ENCODE measurements at regions not wholly inside any gene's neighbourhood (a gene's known extent, or its start where the extent isn't known, plus 50 kb on each side); places are given as distances from the start of the nearest gene placed in this dataset.

GRCh38 chr18:43526426-43527145 lies 249.3 kb upstream of the SYT4 start:
- dilution Hi-C loops (cut with MboI; ENCODE audit: extremely low pct_ligation_motif_present, low sequenced_read_pairs): no loop called here
- Histone ChIP-seq H3K27ac (ENCODE audit: control insufficient read depth, insufficient read depth, low read length) (no peak overlapping the region), H3K9me1 (ENCODE audit: control insufficient read depth, extremely low read depth, insufficient read depth, low read length) (no peaks in the 10 kb centered on the region), H3K36me3 (ENCODE audit: control insufficient read depth in 2 of 2, extremely low read depth in 1 of 2, insufficient read depth in 2 of 2, low read length in 2 of 2) (no peaks in the 10 kb centered on the region), H3K79me2 (ENCODE audit: control insufficient read depth, insufficient read depth, low read length) (no peaks in the 10 kb centered on the region), H3K4me2 (ENCODE audit: control insufficient read depth, extremely low read depth, insufficient read depth, low read depth, low read length) (no peak overlapping the region), H2AFZ (ENCODE audit: control insufficient read depth, low read length) (no peak overlapping the region), H3K4me1 (ENCODE audit: control insufficient read depth, extremely low read depth, insufficient read depth, low read length) (no peaks in the 10 kb centered on the region), H3K9ac (ENCODE audit: control insufficient read depth, extremely low read depth, insufficient read depth, low read length) (no peak overlapping the region), H3K27me3 (ENCODE audit: control insufficient read depth, extremely low read depth, insufficient read depth, low read length) (no peaks in the 10 kb centered on the region), H3K4me3 (ENCODE audit: control insufficient read depth in 2 of 3, extremely low read depth in 1 of 3, insufficient read depth in 2 of 3, low read depth in 1 of 3, low read length in 3 of 3) (no peak overlapping the region), H3K9me3 (ENCODE audit: control insufficient read depth, low read depth, low read length) (no peaks in the 10 kb centered on the region), H4K20me1 (ENCODE audit: control insufficient read depth, extremely low read depth, insufficient read depth, low read length) (no peaks in the 10 kb centered on the region)
- FAIRE-seq: no peak
- no peak for DNase-seq (ENCODE audit: low read depth, low spot score)
- TF ChIP-seq, protein P1, sequence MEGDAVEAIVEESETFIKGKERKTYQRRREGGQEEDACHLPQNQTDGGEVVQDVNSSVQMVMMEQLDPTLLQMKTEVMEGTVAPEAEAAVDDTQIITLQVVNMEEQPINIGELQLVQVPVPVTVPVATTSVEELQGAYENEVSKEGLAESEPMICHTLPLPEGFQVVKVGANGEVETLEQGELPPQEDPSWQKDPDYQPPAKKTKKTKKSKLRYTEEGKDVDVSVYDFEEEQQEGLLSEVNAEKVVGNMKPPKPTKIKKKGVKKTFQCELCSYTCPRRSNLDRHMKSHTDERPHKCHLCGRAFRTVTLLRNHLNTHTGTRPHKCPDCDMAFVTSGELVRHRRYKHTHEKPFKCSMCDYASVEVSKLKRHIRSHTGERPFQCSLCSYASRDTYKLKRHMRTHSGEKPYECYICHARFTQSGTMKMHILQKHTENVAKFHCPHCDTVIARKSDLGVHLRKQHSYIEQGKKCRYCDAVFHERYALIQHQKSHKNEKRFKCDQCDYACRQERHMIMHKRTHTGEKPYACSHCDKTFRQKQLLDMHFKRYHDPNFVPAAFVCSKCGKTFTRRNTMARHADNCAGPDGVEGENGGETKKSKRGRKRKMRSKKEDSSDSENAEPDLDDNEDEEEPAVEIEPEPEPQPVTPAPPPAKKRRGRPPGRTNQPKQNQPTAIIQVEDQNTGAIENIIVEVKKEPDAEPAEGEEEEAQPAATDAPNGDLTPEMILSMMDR (optimal IDR thresholded peaks at IDR 0.05 in 1 of 3, IDR thresholded peaks at IDR 0.05 in 1 of 3, conservative IDR thresholded peaks at IDR 0.05 in 1 of 3; ENCODE audit: extremely low read depth in 1 of 3, insufficient read depth in 2 of 3, low read length in 3 of 3): no peak
- no peak for TF ChIP-seq EZH2 (IDR thresholded peaks at IDR 0.05; ENCODE audit: low read length)

DNA sequence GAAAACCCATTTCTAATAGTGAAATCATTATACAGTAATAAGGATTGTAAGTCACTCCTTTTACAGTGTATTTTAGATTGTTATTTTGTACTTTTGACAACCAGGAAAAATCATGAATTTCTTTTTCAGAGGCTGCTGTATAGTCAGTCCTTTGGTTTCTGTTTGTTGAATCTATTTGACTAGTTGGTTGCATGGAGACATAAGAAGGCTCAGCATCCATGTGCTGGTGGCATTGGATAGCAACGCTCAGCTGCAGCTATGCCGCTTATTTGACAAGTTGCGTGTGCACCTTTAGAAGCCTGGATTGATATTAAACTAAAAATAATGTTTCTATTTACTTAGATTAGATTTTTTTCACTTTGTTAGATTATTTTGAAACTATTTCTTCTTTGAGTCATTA lies 254.1 kb upstream of the SYT4 start:
- Histone ChIP-seq H3K9me1 (ENCODE audit: control insufficient read depth, extremely low read depth, insufficient read depth, low read length) (no peaks in the 10 kb centered on the region), H3K79me2 (ENCODE audit: control insufficient read depth, insufficient read depth, low read length) (no peaks in the 10 kb centered on the region), H4K20me1 (ENCODE audit: control insufficient read depth, extremely low read depth, insufficient read depth, low read length) (no peaks in the 10 kb centered on the region), H3K36me3 (ENCODE audit: control insufficient read depth in 2 of 2, extremely low read depth in 1 of 2, insufficient read depth in 2 of 2, low read length in 2 of 2) (no peaks in the 10 kb centered on the region), H2AFZ (ENCODE audit: control insufficient read depth, low read length) (no peak overlapping the region), H3K9me3 (ENCODE audit: control insufficient read depth, low read depth, low read length) (no peaks in the 10 kb centered on the region), H3K9ac (ENCODE audit: control insufficient read depth, extremely low read depth, insufficient read depth, low read length) (no peak overlapping the region), H3K4me1 (ENCODE audit: control insufficient read depth, extremely low read depth, insufficient read depth, low read length) (no peaks in the 10 kb centered on the region), H3K27ac (ENCODE audit: control insufficient read depth, insufficient read depth, low read length) (no peak overlapping the region), H3K27me3 (ENCODE audit: control insufficient read depth, extremely low read depth, insufficient read depth, low read length) (no peaks in the 10 kb centered on the region), H3K4me2 (ENCODE audit: control insufficient read depth, extremely low read depth, insufficient read depth, low read depth, low read length) (no peak overlapping the region), H3K4me3 (ENCODE audit: control insufficient read depth in 2 of 3, extremely low read depth in 1 of 3, insufficient read depth in 2 of 3, low read depth in 1 of 3, low read length in 3 of 3) (no peak overlapping the region)
- TF ChIP-seq, protein P1 (optimal IDR thresholded peaks at IDR 0.05 in 1 of 3, IDR thresholded peaks at IDR 0.05 in 1 of 3, conservative IDR thresholded peaks at IDR 0.05 in 1 of 3; ENCODE audit: extremely low read depth in 1 of 3, insufficient read depth in 2 of 3, low read length in 3 of 3): no peak
- no peak for TF ChIP-seq EZH2 (IDR thresholded peaks at IDR 0.05; ENCODE audit: low read length)
- DNase-seq (ENCODE audit: low read depth, low spot score): no peak
- no peak for FAIRE-seq
- dilution Hi-C loops (cut with MboI; ENCODE audit: extremely low pct_ligation_motif_present, low sequenced_read_pairs): no loop called here

All from keratinocyte (primary cell).